ENCODE measurements at regions not wholly inside any gene's neighbourhood (a gene's known extent, or its start where the extent isn't known, plus 50 kb on each side); places are given as distances from the start of the nearest gene placed in this dataset.

- TF ChIP-seq, protein P1, sequence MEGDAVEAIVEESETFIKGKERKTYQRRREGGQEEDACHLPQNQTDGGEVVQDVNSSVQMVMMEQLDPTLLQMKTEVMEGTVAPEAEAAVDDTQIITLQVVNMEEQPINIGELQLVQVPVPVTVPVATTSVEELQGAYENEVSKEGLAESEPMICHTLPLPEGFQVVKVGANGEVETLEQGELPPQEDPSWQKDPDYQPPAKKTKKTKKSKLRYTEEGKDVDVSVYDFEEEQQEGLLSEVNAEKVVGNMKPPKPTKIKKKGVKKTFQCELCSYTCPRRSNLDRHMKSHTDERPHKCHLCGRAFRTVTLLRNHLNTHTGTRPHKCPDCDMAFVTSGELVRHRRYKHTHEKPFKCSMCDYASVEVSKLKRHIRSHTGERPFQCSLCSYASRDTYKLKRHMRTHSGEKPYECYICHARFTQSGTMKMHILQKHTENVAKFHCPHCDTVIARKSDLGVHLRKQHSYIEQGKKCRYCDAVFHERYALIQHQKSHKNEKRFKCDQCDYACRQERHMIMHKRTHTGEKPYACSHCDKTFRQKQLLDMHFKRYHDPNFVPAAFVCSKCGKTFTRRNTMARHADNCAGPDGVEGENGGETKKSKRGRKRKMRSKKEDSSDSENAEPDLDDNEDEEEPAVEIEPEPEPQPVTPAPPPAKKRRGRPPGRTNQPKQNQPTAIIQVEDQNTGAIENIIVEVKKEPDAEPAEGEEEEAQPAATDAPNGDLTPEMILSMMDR (optimal IDR thresholded peaks at IDR 0.05 in 1 of 3, IDR thresholded peaks at IDR 0.05 in 1 of 3, conservative IDR thresholded peaks at IDR 0.05 in 1 of 3; ENCODE audit: extremely low read depth in 1 of 3, insufficient read depth in 2 of 3, low read length in 3 of 3) = no peak
- no peak for TF ChIP-seq EZH2 (IDR thresholded peaks at IDR 0.05; ENCODE audit: low read length)
These were observed 65.9 kb upstream of the KCND2 start for GRCh38 chr7:120207037-120207436.

Measured in keratinocyte (primary cell).